Tibial nerve (tissue), 4 donors: ENCODE measurements at regions not wholly inside any gene's neighbourhood (a gene's known extent, or its start where the extent isn't known, plus 50 kb on each side); places are given as distances from the start of the nearest gene placed in this dataset.

Source experiments
- DNase-seq, 2 donors: peaks; one replicate each; pipeline ENCODE4 v3.0.0-alpha.2; 2019; ENCODE audit warnings: low spot score in 2 of 2
- H3K27ac ChIP-seq, 4 donors: fragments of 200-600 bp; sonication (generic) in 3 of 4; one replicate each; pipeline ENCODE4 v1.5.1; 2017 to 2019; ENCODE audit warnings: mild to moderate bottlenecking in 1 of 4
- H3K27me3 ChIP-seq, 2 donors: fragments of 200-600 bp; sonication (generic) in 1 of 2; one replicate each; pipeline versions ENCODE4 v1.5.1 to v1.6.0; 2017 to 2019
- H3K36me3 ChIP-seq, 3 donors: fragments of 200-600 bp; sonication (generic); one replicate each; pipeline ENCODE4 v1.5.1; 2018 to 2019
- H3K4me1 ChIP-seq, 4 donors: fragments of 200-600 bp; sonication (generic) in 3 of 4; one replicate each; pipeline ENCODE4 v1.5.1; 2017 to 2019
- H3K4me3 ChIP-seq, 4 donors: fragments of 200-600 bp; sonication (generic) in 3 of 4; one replicate each; pipeline ENCODE4 v1.5.1; 2017 to 2019; ENCODE audit warnings: mild to moderate bottlenecking in 1 of 4, moderate library complexity in 1 of 4
- H3K9me3 ChIP-seq, 4 donors: fragments of 200-600 bp; sonication (generic) in 3 of 4; one replicate each; pipeline ENCODE4 v1.5.1; 2017 to 2019
- EP300 ChIP-seq, 2 donors: sonication (generic); formaldehyde crosslinking; IDR thresholded peaks; one replicate each; pipeline ENCODE4 v1.6.1; 2017; ENCODE audit warnings: antibody characterized with exemption in 2 of 2, mild to moderate bottlenecking in 1 of 2
- POLR2A ChIP-seq, 2 donors: fragments of 450-650 bp; IDR thresholded peaks; one replicate each; pipeline ENCODE4 v1.6.1; 2017; ENCODE audit warnings: antibody characterized with exemption in 2 of 2, mild to moderate bottlenecking in 2 of 2, moderate library complexity in 2 of 2
- WGBS, 2 donors: methylation state at CpG; one replicate each; pipeline ENCODE4 v1.1.5; 2018; 5-methylcytosine and 5-hydroxymethylcytosine counted together
- TF ChIP-seq, protein P1 (sequence below), 5 experiments: fragments of 200-600 bp in 3 of 5; fragments of 450-650 bp in 2 of 5; sonication (generic) in 3 of 5; IDR thresholded peaks; one replicate each; pipeline ENCODE4 v1.5.1; 2016 to 2019; ENCODE audit warnings: antibody characterized with exemption in 5 of 5, mild to moderate bottlenecking in 3 of 5, moderate library complexity in 2 of 5

GRCh38 chr20:17845701-17846475, 122.7 kb downstream of the SNX5 start:
- H3K4me3 ChIP-seq: no peak overlapping the region
- H3K27ac ChIP-seq: no peak overlapping the region
- TF ChIP-seq POLR2A (IDR thresholded peaks at IDR 0.05): no peak
- no peak for TF ChIP-seq EP300 (IDR thresholded peaks at IDR 0.05)
- TF ChIP-seq, protein P1, sequence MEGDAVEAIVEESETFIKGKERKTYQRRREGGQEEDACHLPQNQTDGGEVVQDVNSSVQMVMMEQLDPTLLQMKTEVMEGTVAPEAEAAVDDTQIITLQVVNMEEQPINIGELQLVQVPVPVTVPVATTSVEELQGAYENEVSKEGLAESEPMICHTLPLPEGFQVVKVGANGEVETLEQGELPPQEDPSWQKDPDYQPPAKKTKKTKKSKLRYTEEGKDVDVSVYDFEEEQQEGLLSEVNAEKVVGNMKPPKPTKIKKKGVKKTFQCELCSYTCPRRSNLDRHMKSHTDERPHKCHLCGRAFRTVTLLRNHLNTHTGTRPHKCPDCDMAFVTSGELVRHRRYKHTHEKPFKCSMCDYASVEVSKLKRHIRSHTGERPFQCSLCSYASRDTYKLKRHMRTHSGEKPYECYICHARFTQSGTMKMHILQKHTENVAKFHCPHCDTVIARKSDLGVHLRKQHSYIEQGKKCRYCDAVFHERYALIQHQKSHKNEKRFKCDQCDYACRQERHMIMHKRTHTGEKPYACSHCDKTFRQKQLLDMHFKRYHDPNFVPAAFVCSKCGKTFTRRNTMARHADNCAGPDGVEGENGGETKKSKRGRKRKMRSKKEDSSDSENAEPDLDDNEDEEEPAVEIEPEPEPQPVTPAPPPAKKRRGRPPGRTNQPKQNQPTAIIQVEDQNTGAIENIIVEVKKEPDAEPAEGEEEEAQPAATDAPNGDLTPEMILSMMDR (IDR thresholded peaks at IDR 0.05): no peak
- H3K9me3 ChIP-seq: peaks cover 0 to 7% (median 0%) of the 10 kb centered on the region in 4 donors
- no peaks in the 10 kb centered on the region for H3K27me3 ChIP-seq
- 59 to 65% methylated on average over 10 of the region's 10 CpGs for WGBS, 2 donors
- DNase-seq: no peak
- H3K4me1 ChIP-seq: peaks cover 0 to 43% (median 26%) of the 10 kb centered on the region in 4 donors
- H3K36me3 ChIP-seq: no peaks in the 10 kb centered on the region

- no peak for DNase-seq
- TF ChIP-seq EP300 (IDR thresholded peaks at IDR 0.05) (no peak), POLR2A (IDR thresholded peaks at IDR 0.05) (no peak)
- Histone ChIP-seq H3K36me3 (no peaks in the 10 kb centered on the region), H3K27ac (no peak overlapping the region), H3K27me3 (no peaks in the 10 kb centered on the region), H3K4me1 (peaks cover 0 to 35% (median 26%) of the 10 kb centered on the region in 4 donors), H3K4me3 (no peak overlapping the region), H3K9me3 (peaks cover 0 to 10% (median 0%) of the 10 kb centered on the region in 4 donors)
- 85 to 86% methylated on average over 7 of the region's 7 CpGs for WGBS, 2 donors
Measured at GRCh38 chr20:17844549-17845298, 123.9 kb downstream of the SNX5 start.

- TF ChIP-seq POLR2A (IDR thresholded peaks at IDR 0.05) (no peak), EP300 (IDR thresholded peaks at IDR 0.05) (no peak)
- TF ChIP-seq, protein P1 (IDR thresholded peaks at IDR 0.05): no peak
- Histone ChIP-seq H3K27ac (peak overlapping the region in 3 of 4 donors; percentile 31 to 84 (median 76)), H3K9me3 (peaks cover 0 to 4% (median 0%) of the 10 kb centered on the region in 4 donors), H3K4me3 (no peak overlapping the region), H3K27me3 (no peaks in the 10 kb centered on the region), H3K4me1 (peaks cover 0 to 35% (median 26%) of the 10 kb centered on the region in 4 donors), H3K36me3 (no peaks in the 10 kb centered on the region)
- no peak for DNase-seq
- 95 to 100% methylated on average over 1 of the region's 1 CpG for WGBS, 2 donors
Measured at GRCh38 chr20:17844133-17844429, 124.5 kb downstream of the SNX5 start.

DNA sequence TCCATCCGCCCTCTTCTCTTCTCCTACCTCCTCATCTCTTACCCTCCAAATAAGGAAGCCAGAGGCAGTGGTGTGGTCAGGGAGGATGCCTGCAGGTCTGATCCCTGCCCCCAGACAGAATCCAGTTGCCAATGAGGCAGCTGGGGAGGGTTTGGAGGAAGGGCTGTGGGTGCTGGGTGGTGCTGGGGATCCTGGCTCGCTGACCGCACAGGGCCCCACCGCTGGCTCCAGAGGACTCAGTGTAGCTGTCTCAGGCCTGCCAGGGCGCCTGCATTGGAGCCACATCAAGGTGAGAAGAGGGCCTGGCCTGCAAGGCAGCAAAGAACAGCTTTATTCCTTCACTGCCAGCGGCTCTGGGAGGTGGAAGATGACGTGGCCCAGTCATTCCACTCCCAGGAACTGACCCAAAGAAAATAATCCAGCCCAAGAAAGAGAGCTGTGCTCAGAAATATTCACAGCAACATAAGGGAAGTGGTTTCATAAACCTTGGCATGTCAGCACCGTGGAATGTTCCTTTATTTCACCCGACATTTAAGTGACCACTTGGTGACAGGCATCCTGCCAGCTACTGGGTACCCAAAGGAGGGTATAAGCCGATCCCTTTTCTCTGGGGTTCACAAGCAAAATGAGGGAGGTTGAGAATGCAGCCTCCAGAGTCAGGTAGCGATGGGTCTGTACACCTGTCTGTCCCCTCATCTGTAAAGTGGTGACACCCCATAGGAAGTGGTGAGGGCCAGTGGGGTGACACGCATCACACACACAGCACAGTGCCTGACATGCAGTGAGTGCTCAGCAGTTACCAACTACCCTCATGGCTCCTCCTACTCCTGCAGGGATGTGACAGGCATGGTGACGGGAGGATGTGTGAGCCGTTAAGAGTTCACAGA, 125.1 kb downstream of the SNX5 start:
- TF ChIP-seq EP300 (IDR thresholded peaks at IDR 0.05) (peak in 1 of 2 donors; percentile 66), POLR2A (IDR thresholded peaks at IDR 0.05) (no peak)
- TF ChIP-seq, protein P1 (IDR thresholded peaks at IDR 0.05): no peak
- Histone ChIP-seq H3K4me1 (peaks cover 0 to 35% (median 26%) of the 10 kb centered on the region in 4 donors), H3K27ac (peak overlapping the region; percentile 31 to 84 (median 58)), H3K36me3 (no peaks in the 10 kb centered on the region), H3K4me3 (no peak overlapping the region), H3K9me3 (peaks cover 0 to 4% (median 0%) of the 10 kb centered on the region in 4 donors), H3K27me3 (no peaks in the 10 kb centered on the region)
- DNase-seq: peak; percentile 37 to 65
- WGBS, 2 donors: 52 to 53% methylated on average over 13 to 14 of the region's 14 CpGs

DNA sequence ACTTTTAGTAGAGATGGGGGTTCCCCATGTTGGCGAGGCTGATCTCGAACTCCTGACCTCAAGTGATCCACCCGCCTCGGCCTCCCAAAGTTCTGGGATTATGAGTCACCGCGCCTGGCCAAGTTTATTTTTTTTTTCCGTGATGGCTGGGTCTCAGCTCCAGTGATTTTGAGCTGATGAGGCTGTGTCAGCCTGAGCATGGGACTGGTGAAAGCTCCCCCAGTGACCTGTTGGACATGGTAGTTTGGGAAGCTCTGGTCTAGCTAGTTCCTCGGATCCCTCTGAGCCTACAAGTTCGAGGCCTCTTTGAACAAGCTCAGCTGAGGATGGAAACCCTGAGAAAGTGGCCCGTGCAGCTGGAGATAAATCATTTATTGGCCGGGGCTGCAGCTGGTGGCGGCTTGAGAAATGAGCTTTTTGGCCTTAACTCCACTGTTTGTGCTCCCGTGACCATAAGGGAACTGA, 126.8 kb downstream of the SNX5 start:
- Histone ChIP-seq H3K36me3 (no peaks in the 10 kb centered on the region), H3K27ac (peak overlapping the region in 3 of 4 donors; percentile 49 to 84 (median 76)), H3K4me3 (no peak overlapping the region), H3K27me3 (no peaks in the 10 kb centered on the region), H3K9me3 (peaks cover 0 to 4% (median 0%) of the 10 kb centered on the region in 4 donors), H3K4me1 (peaks cover 0 to 41% (median 25%) of the 10 kb centered on the region in 4 donors)
- WGBS, 2 donors: 29 to 52% methylated on average over 13 of the region's 13 CpGs
- peak; percentile 36 to 58 for DNase-seq
- TF ChIP-seq EP300 (IDR thresholded peaks at IDR 0.05) (peak in 1 of 2 donors; percentile 65), POLR2A (IDR thresholded peaks at IDR 0.05) (no peak)
- TF ChIP-seq, protein P1 (IDR thresholded peaks at IDR 0.05): no peak
